Natural killer cell (primary cell): ENCODE measurements at regions not wholly inside any gene's neighbourhood (a gene's known extent, or its start where the extent isn't known, plus 50 kb on each side); places are given as distances from the start of the nearest gene placed in this dataset.

Experiments used
- ATAC-seq, 3 donors: fragments of 150-1000 bp in 2 of 3; fragments of 200-7000 bp in 1 of 3; cut with Tn5 transposase; 1 replicate in 1 of 3; 2 replicates in 2 of 3; pipeline ENCODE4 v1.10.0; 2021; ENCODE audit warnings: mild to moderate bottlenecking in 2 of 3, moderate library complexity in 2 of 3
- DNase-seq, 2 donors: peaks; one replicate each; pipeline versions ENCODE4 v3.0.0 to v3.0.0-alpha.2; 2013 to 2021; ENCODE audit warnings: mixed read lengths in 1 of 2
- H3K27ac ChIP-seq: one replicate; pipeline ENCODE4 v1.5.1; 2013; ENCODE audit warnings: mild to moderate bottlenecking, low read length
- H3K27me3 ChIP-seq: one replicate; pipeline ENCODE4 v1.6.1; 2013; ENCODE audit warnings: low read length; ENCODE audit not compliant: control insufficient read depth, insufficient read depth
- H3K36me3 ChIP-seq: one replicate; pipeline ENCODE4 v1.6.1; 2013; ENCODE audit warnings: low read length; ENCODE audit not compliant: control insufficient read depth, insufficient read depth
- H3K4me1 ChIP-seq: one replicate; pipeline ENCODE4 v1.6.1; 2013; ENCODE audit warnings: low read length; ENCODE audit not compliant: control insufficient read depth, insufficient read depth
- H3K4me3 ChIP-seq: one replicate; pipeline ENCODE4 v1.5.1; 2013; ENCODE audit warnings: low read length
- H3K9me3 ChIP-seq: one replicate; pipeline ENCODE4 v1.6.1; 2013; ENCODE audit warnings: low read length; ENCODE audit not compliant: control insufficient read depth, insufficient read depth
- H3K27ac Mint-ChIP-seq, 2 donors: one replicate each; pipeline ENCODE4 v1.8.0; 2022; ENCODE audit warnings: mild to moderate bottlenecking in 2 of 2, mixed read lengths in 2 of 2, moderate library complexity in 1 of 2
- H3K27me3 Mint-ChIP-seq, 2 donors: one replicate each; pipeline ENCODE4 v1.8.0; 2022; ENCODE audit warnings: low read depth in 2 of 2, mixed read lengths in 2 of 2
- H3K36me3 Mint-ChIP-seq: one replicate; pipeline ENCODE4 v1.8.0; 2022; ENCODE audit warnings: mixed read lengths
- H3K4me1 Mint-ChIP-seq, 2 donors: one replicate each; pipeline ENCODE4 v1.8.0; 2022; ENCODE audit warnings: mixed read lengths in 2 of 2
- H3K4me3 Mint-ChIP-seq: one replicate; pipeline ENCODE4 v1.8.0; 2022; ENCODE audit warnings: mild to moderate bottlenecking, moderate library complexity, mixed read lengths
- H3K9me3 Mint-ChIP-seq, 2 donors: one replicate each; pipeline ENCODE4 v1.8.0; 2022; ENCODE audit warnings: mixed read lengths in 2 of 2
- CTCF ChIP-seq: fragments of 200-600 bp; IDR thresholded peaks from one replicate; pipeline ENCODE4 v1.8.0; 2022; ENCODE audit warnings: antibody characterized with exemption
- WGBS: methylation state at CpG from one replicate; pipeline ENCODE4 v1.1.7; 2013; ENCODE audit warnings: missing lambda C conversion rate; ENCODE audit not compliant: insufficient coverage; 5-methylcytosine and 5-hydroxymethylcytosine counted together
- intact Hi-C: fragments of 100-400 bp; cut with micrococcal nuclease; formaldehyde crosslinking; loops from one replicate; pipeline ENCODE4 v1.14.2; 2022

GRCh38 chr14:38135106-38135867 lies 72.4 kb upstream of the SSTR1 start:
- Histone ChIP-seq H3K27me3 (no peaks in the 10 kb centered on the region), H3K9me3 (no peaks in the 10 kb centered on the region), H3K27ac (no peak overlapping the region), H3K4me1 (no peaks in the 10 kb centered on the region), H3K4me3 (no peak overlapping the region), H3K36me3 (no peaks in the 10 kb centered on the region)
- WGBS: 83% methylated on average over 2 of the region's 5 CpGs
- H3K36me3 Mint-ChIP-seq: no peaks in the 10 kb centered on the region
- ATAC-seq (no peak), DNase-seq (no peak)
- H3K27me3 Mint-ChIP-seq: peaks cover 0 to 8% of the 10 kb centered on the region in 2 donors
- intact Hi-C loops: no loop called here
- no peaks in the 10 kb centered on the region for H3K9me3 Mint-ChIP-seq
- peaks cover 0 to 2% of the 10 kb centered on the region in 2 donors for H3K4me1 Mint-ChIP-seq
- no peak for TF ChIP-seq CTCF
- no peak overlapping the region for H3K27ac Mint-ChIP-seq
- H3K4me3 Mint-ChIP-seq: no peak overlapping the region

- H3K4me1 Mint-ChIP-seq: no peaks in the 10 kb centered on the region
- no peak for TF ChIP-seq CTCF
- ATAC-seq: no peak
These were observed 70.7 kb upstream of the SSTR1 start for GRCh38 chr14:38137005-38137404.

GRCh38 chr14:38138473-38139138 lies 69.1 kb upstream of the SSTR1 start:
- Mint-ChIP-seq H3K27ac (no peak overlapping the region), H3K4me1 (no peaks in the 10 kb centered on the region), H3K27me3 (peaks cover 0 to 16% of the 10 kb centered on the region in 2 donors), H3K4me3 (no peak overlapping the region), H3K36me3 (no peaks in the 10 kb centered on the region), H3K9me3 (no peaks in the 10 kb centered on the region)
- Histone ChIP-seq H3K27me3 (no peaks in the 10 kb centered on the region), H3K4me3 (no peak overlapping the region), H3K4me1 (no peaks in the 10 kb centered on the region), H3K36me3 (no peaks in the 10 kb centered on the region), H3K27ac (no peak overlapping the region), H3K9me3 (no peaks in the 10 kb centered on the region)
- TF ChIP-seq CTCF: no peak
- DNase-seq (no peak), ATAC-seq (no peak)
- intact Hi-C loops: no loop called here
- 86% methylated on average over 5 of the region's 7 CpGs for WGBS

More at GRCh38 chr14:38137005-38137404, 70.7 kb upstream of the SSTR1 start:
- no CpG with 5 or more reads among the region's 1 CpG for WGBS
- no peak overlapping the region for H3K27ac ChIP-seq
- no peaks in the 10 kb centered on the region for H3K4me1 ChIP-seq
- H3K27ac Mint-ChIP-seq: no peak overlapping the region
- DNase-seq: no peak
- intact Hi-C loops: no loop called here
- no peaks in the 10 kb centered on the region for H3K9me3 Mint-ChIP-seq
- H3K27me3 ChIP-seq: no peaks in the 10 kb centered on the region
- peaks cover 0 to 16% of the 10 kb centered on the region in 2 donors for H3K27me3 Mint-ChIP-seq
- no peak overlapping the region for H3K4me3 ChIP-seq
- H3K36me3 Mint-ChIP-seq: no peaks in the 10 kb centered on the region
- H3K9me3 ChIP-seq: no peaks in the 10 kb centered on the region
- H3K4me3 Mint-ChIP-seq: no peak overlapping the region
- H3K36me3 ChIP-seq: no peaks in the 10 kb centered on the region
